GM18870 (cell line): ENCODE measurements at regions not wholly inside any gene's neighbourhood (a gene's known extent, or its start where the extent isn't known, plus 50 kb on each side); places are given as distances from the start of the nearest gene placed in this dataset.

Experiments
- ATAC-seq: cut with Tn5 transposase; IDR thresholded peaks from one replicate; pipeline ENCODE4 v1.9.1; 2021; ENCODE audit warnings: moderate library complexity; ENCODE audit not compliant: unreplicated experiment

GRCh38 chr2:12331698-12332097 is 385.0 kb upstream of the TRIB2 start:
- ATAC-seq = no peak

GRCh38 chr2:12333293-12333692 is 383.4 kb upstream of the TRIB2 start:
- no peak for ATAC-seq

GRCh38 chr2:12334412-12334966 is 382.2 kb upstream of the TRIB2 start:
- ATAC-seq = no peak

GRCh38 chr2:12335131-12335530 is 381.6 kb upstream of the TRIB2 start:
- no peak for ATAC-seq

- no peak for ATAC-seq
Measured at GRCh38 chr2:12335995-12336394, 380.7 kb upstream of the TRIB2 start.

GRCh38 chr2:12338946-12339697 is 377.6 kb upstream of the TRIB2 start:
- no peak for ATAC-seq

- ATAC-seq = no peak
Measured at GRCh38 chr2:12340164-12340563, 376.6 kb upstream of the TRIB2 start.

GRCh38 chr2:12341215-12341614 is 375.5 kb upstream of the TRIB2 start:
- no peak for ATAC-seq

- no peak for ATAC-seq
Measured at GRCh38 chr2:12341920-12342319, 374.8 kb upstream of the TRIB2 start.

GRCh38 chr2:12343141-12343540 is 373.6 kb upstream of the TRIB2 start:
- no peak for ATAC-seq

- no peak for ATAC-seq
Measured at GRCh38 chr2:12347066-12347493, 369.7 kb upstream of the TRIB2 start.

- no peak for ATAC-seq
Measured at GRCh38 chr2:12348216-12348615, 368.5 kb upstream of the TRIB2 start.

GRCh38 chr2:12350821-12351220 is 365.9 kb upstream of the TRIB2 start:
- ATAC-seq = no peak

- no peak for ATAC-seq
Measured at GRCh38 chr2:12352889-12353288, 363.8 kb upstream of the TRIB2 start.

GRCh38 chr2:12361506-12361905 is 355.2 kb upstream of the TRIB2 start:
- ATAC-seq = no peak

GRCh38 chr2:12363138-12363537 is 353.6 kb upstream of the TRIB2 start:
- ATAC-seq = no peak

GRCh38 chr2:12363569-12363968 is 353.2 kb upstream of the TRIB2 start:
- ATAC-seq = no peak

- no peak for ATAC-seq
Measured at GRCh38 chr2:12369566-12369965, 347.2 kb upstream of the TRIB2 start.

GRCh38 chr2:12376025-12376424 is 340.7 kb upstream of the TRIB2 start:
- ATAC-seq = no peak

GRCh38 chr2:12379143-12379542 is 337.6 kb upstream of the TRIB2 start:
- no peak for ATAC-seq

- ATAC-seq = no peak
Measured at GRCh38 chr2:12381543-12382325, 335.0 kb upstream of the TRIB2 start.

GRCh38 chr2:12382366-12382765 is 334.4 kb upstream of the TRIB2 start:
- no peak for ATAC-seq
